ENCODE measurements at regions not wholly inside any gene's neighbourhood (a gene's known extent, or its start where the extent isn't known, plus 50 kb on each side); places are given as distances from the start of the nearest gene placed in this dataset.

- H3K9ac ChIP-seq = no peak overlapping the region
- H3K4me2 ChIP-seq = no peak overlapping the region
- no peak overlapping the region for H3K4me3 ChIP-seq
- H2AFZ ChIP-seq (replicated peaks) = no peak overlapping the region
- TF ChIP-seq EZH2phosphoT487 (IDR thresholded peaks at IDR 0.05) (no peak), EZH2 (IDR thresholded peaks at IDR 0.05) (no peak)
- TF ChIP-seq, protein P1, sequence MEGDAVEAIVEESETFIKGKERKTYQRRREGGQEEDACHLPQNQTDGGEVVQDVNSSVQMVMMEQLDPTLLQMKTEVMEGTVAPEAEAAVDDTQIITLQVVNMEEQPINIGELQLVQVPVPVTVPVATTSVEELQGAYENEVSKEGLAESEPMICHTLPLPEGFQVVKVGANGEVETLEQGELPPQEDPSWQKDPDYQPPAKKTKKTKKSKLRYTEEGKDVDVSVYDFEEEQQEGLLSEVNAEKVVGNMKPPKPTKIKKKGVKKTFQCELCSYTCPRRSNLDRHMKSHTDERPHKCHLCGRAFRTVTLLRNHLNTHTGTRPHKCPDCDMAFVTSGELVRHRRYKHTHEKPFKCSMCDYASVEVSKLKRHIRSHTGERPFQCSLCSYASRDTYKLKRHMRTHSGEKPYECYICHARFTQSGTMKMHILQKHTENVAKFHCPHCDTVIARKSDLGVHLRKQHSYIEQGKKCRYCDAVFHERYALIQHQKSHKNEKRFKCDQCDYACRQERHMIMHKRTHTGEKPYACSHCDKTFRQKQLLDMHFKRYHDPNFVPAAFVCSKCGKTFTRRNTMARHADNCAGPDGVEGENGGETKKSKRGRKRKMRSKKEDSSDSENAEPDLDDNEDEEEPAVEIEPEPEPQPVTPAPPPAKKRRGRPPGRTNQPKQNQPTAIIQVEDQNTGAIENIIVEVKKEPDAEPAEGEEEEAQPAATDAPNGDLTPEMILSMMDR (IDR thresholded peaks at IDR 0.05) = no peak
- H4K20me1 ChIP-seq (ENCODE audit: low read depth) = no peaks in the 10 kb centered on the region
- H3K27ac Mint-ChIP-seq = no peak overlapping the region
- no peak overlapping the region for H3K27ac ChIP-seq
- DNase-seq (ENCODE audit: low spot score) = no peak
- H3K4me1 ChIP-seq = no peaks in the 10 kb centered on the region
- H3K36me3 Mint-ChIP-seq = no peaks in the 10 kb centered on the region
- no peaks in the 10 kb centered on the region for H3K4me1 Mint-ChIP-seq
- H3K9me3 ChIP-seq (ENCODE audit: low read depth) = no peaks in the 10 kb centered on the region
- H3K27me3 ChIP-seq = no peaks in the 10 kb centered on the region
- no peak overlapping the region for H3K4me3 Mint-ChIP-seq
- H3K79me2 ChIP-seq (ENCODE audit: low read depth) = no peaks in the 10 kb centered on the region
- H3K36me3 ChIP-seq = no peaks in the 10 kb centered on the region
- no peaks in the 10 kb centered on the region for H3K9me3 Mint-ChIP-seq
- H3K27me3 Mint-ChIP-seq (ENCODE audit: insufficient read depth, low read depth) = peaks cover 1% of the 10 kb centered on the region
- no peaks in the 10 kb centered on the region for H3F3A ChIP-seq (ENCODE audit: low read depth)
These were observed 126.0 kb upstream of the PTPN3 start for GRCh38 chr9:109624143-109624542.

DNA sequence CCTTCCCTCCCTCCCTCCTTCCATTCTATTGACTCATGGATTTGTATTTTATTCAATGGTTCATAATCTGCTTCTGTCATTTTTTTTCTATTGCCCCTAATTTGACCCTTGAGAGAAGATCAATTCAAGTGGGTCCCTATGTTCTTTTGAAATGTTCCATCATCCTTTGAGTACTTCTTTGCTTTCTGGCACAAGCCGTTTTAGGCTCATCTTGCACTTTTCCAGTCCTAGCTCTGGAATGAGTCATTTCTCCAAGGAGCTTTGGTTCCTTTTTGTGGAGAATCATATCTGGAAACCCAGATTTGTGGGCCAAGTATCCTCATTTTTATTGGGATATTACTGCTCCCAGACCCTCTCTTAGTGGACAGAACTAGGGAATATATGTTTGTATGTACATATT is 126.8 kb upstream of the PTPN3 start:
- H3K79me2 ChIP-seq (ENCODE audit: low read depth) = no peaks in the 10 kb centered on the region
- Mint-ChIP-seq H3K27me3 (ENCODE audit: insufficient read depth, low read depth) (peaks cover 2% of the 10 kb centered on the region), H3K4me3 (no peak overlapping the region), H3K27ac (no peak overlapping the region), H3K4me1 (no peaks in the 10 kb centered on the region), H3K36me3 (no peaks in the 10 kb centered on the region), H3K9me3 (no peaks in the 10 kb centered on the region)
- TF ChIP-seq EZH2 (IDR thresholded peaks at IDR 0.05) = no peak
- TF ChIP-seq, protein P1 (IDR thresholded peaks at IDR 0.05) = no peak
- no peak for TF ChIP-seq EZH2phosphoT487 (IDR thresholded peaks at IDR 0.05)
- no peaks in the 10 kb centered on the region for H3K4me1 ChIP-seq
- no peak overlapping the region for H2AFZ ChIP-seq (replicated peaks)
- no peak overlapping the region for H3K9ac ChIP-seq
- H3K9me3 ChIP-seq (ENCODE audit: low read depth) = no peaks in the 10 kb centered on the region
- H3K4me3 ChIP-seq = no peak overlapping the region
- H3K4me2 ChIP-seq = no peak overlapping the region
- H4K20me1 ChIP-seq (ENCODE audit: low read depth) = no peaks in the 10 kb centered on the region
- H3F3A ChIP-seq (ENCODE audit: low read depth) = no peaks in the 10 kb centered on the region
- no peaks in the 10 kb centered on the region for H3K27me3 ChIP-seq
- DNase-seq (ENCODE audit: low spot score) = no peak
- H3K36me3 ChIP-seq = no peaks in the 10 kb centered on the region
- H3K27ac ChIP-seq = no peak overlapping the region

DNA sequence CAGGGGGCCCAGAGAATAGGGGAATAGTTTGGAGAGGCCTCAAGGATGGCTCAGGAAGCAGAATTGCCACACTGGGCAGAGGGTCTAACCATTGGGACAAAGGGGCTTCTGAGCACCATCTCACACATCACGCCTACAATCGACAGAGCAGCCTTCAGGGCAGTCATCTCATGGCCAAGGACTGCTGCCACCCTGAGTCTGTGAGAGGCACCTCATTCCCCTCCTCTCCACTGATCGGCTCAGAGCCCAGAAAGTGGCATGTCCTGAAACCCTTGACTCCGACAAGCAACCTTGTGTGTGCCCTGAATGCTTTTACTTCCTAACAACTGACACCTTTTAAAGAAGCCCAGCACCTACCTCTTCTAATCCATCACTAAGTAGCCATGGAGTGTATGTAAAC is 128.9 kb upstream of the PTPN3 start:
- no peaks in the 10 kb centered on the region for H3K9me3 ChIP-seq (ENCODE audit: low read depth)
- TF ChIP-seq, protein P1 (IDR thresholded peaks at IDR 0.05) = no peak
- no peak for TF ChIP-seq EZH2 (IDR thresholded peaks at IDR 0.05)
- TF ChIP-seq EZH2phosphoT487 (IDR thresholded peaks at IDR 0.05) = no peak
- Mint-ChIP-seq H3K9me3 (no peaks in the 10 kb centered on the region), H3K27me3 (ENCODE audit: insufficient read depth, low read depth) (peaks cover 2% of the 10 kb centered on the region), H3K4me1 (no peaks in the 10 kb centered on the region), H3K4me3 (no peak overlapping the region), H3K27ac (no peak overlapping the region), H3K36me3 (no peaks in the 10 kb centered on the region)
- H3K79me2 ChIP-seq (ENCODE audit: low read depth) = no peaks in the 10 kb centered on the region
- H3K4me1 ChIP-seq = no peaks in the 10 kb centered on the region
- H3K27me3 ChIP-seq = no peaks in the 10 kb centered on the region
- H3K9ac ChIP-seq = no peak overlapping the region
- no peak overlapping the region for H3K27ac ChIP-seq
- no peaks in the 10 kb centered on the region for H4K20me1 ChIP-seq (ENCODE audit: low read depth)
- no peak for DNase-seq (ENCODE audit: low spot score)
- no peak overlapping the region for H2AFZ ChIP-seq (replicated peaks)
- H3F3A ChIP-seq (ENCODE audit: low read depth) = no peaks in the 10 kb centered on the region
- H3K36me3 ChIP-seq = no peaks in the 10 kb centered on the region
- H3K4me2 ChIP-seq = no peak overlapping the region
- no peak overlapping the region for H3K4me3 ChIP-seq

DNA sequence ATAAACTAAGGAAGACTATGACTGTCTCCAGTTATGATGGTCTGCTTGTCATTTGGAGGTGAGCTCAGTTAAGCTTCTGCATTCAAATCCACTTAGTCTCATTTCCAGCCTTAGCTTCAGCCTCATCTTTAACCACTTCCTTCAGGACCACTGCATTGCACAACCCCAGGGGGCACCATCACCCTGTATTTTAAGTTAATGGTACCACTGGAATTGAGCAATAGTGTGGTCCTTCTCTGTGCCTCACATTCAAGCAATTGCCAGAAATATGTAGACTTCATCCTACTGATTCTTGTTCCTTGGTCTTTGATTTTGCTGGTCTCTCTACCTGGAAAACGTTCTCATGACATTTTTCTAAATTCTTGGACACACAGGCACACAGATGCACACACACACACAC is 131.5 kb upstream of the PTPN3 start:
- H3K36me3 Mint-ChIP-seq = no peaks in the 10 kb centered on the region
- no peaks in the 10 kb centered on the region for H3K9me3 Mint-ChIP-seq
- Histone ChIP-seq H3K4me2 (no peak overlapping the region), H3K27ac (no peak overlapping the region), H4K20me1 (ENCODE audit: low read depth) (no peaks in the 10 kb centered on the region), H3K79me2 (ENCODE audit: low read depth) (no peaks in the 10 kb centered on the region), H3K36me3 (no peaks in the 10 kb centered on the region), H3K9me3 (ENCODE audit: low read depth) (no peaks in the 10 kb centered on the region), H3K9ac (no peak overlapping the region), H2AFZ (replicated peaks) (no peak overlapping the region), H3K4me1 (no peaks in the 10 kb centered on the region), H3K4me3 (no peak overlapping the region), H3K27me3 (peaks cover 7% of the 10 kb centered on the region), H3F3A (ENCODE audit: low read depth) (no peaks in the 10 kb centered on the region)
- no peak overlapping the region for H3K4me3 Mint-ChIP-seq
- no peak overlapping the region for H3K27ac Mint-ChIP-seq
- no peaks in the 10 kb centered on the region for H3K4me1 Mint-ChIP-seq
- H3K27me3 Mint-ChIP-seq (ENCODE audit: insufficient read depth, low read depth) = peaks cover 2% of the 10 kb centered on the region
- no peak for DNase-seq (ENCODE audit: low spot score)
- TF ChIP-seq EZH2phosphoT487 (IDR thresholded peaks at IDR 0.05) = no peak
- TF ChIP-seq EZH2 (IDR thresholded peaks at IDR 0.05) = no peak
- TF ChIP-seq, protein P1 (IDR thresholded peaks at IDR 0.05) = no peak

Data from neural progenitor cell (in vitro differentiated cells).